ENCODE measurements at regions not wholly inside any gene's neighbourhood (a gene's known extent, or its start where the extent isn't known, plus 50 kb on each side); places are given as distances from the start of the nearest gene placed in this dataset.

DNA sequence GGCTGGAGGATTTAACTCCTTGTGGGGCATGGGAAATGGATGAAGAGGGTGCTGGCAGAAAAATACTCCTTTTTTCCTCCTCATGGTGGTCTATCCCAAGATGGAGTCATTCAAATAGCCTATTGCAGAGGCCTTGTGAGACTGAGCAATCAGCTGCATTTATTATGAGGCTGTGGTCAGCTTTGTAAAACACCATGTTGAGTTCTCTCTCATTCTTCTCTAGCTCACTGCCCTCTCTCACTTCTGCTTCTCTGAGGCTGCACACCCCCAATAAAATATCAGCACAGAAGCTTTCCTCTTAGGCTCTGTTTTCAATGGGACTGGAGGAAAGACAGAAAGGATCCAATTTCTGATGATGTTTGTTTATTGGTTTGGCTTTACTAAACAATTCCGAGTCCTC lies 467.1 kb downstream of the ADCYAP1 start:
- TF ChIP-seq, protein P1, sequence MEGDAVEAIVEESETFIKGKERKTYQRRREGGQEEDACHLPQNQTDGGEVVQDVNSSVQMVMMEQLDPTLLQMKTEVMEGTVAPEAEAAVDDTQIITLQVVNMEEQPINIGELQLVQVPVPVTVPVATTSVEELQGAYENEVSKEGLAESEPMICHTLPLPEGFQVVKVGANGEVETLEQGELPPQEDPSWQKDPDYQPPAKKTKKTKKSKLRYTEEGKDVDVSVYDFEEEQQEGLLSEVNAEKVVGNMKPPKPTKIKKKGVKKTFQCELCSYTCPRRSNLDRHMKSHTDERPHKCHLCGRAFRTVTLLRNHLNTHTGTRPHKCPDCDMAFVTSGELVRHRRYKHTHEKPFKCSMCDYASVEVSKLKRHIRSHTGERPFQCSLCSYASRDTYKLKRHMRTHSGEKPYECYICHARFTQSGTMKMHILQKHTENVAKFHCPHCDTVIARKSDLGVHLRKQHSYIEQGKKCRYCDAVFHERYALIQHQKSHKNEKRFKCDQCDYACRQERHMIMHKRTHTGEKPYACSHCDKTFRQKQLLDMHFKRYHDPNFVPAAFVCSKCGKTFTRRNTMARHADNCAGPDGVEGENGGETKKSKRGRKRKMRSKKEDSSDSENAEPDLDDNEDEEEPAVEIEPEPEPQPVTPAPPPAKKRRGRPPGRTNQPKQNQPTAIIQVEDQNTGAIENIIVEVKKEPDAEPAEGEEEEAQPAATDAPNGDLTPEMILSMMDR (IDR thresholded peaks at IDR 0.05), result no peak
- TF ChIP-seq ZFX (IDR thresholded peaks at IDR 0.05; ENCODE audit: borderline replicate concordance), result no peak

Measured in 22Rv1 (cell line).